WTC11 (cell line): ENCODE measurements at regions not wholly inside any gene's neighbourhood (a gene's known extent, or its start where the extent isn't known, plus 50 kb on each side); places are given as distances from the start of the nearest gene placed in this dataset.

Experiments
- CBFB ChIP-seq: sonication (generic); formaldehyde crosslinking; IDR thresholded peaks from 2 replicates; pipeline ENCODE4 v1.8.1; 2022; ENCODE audit warnings: mild to moderate bottlenecking, low read depth, missing genetic modification reagents
- CREB1 ChIP-seq: sonication (generic); formaldehyde crosslinking; IDR thresholded peaks from 2 replicates; pipeline ENCODE4 v1.8.0; 2023; ENCODE audit warnings: mild to moderate bottlenecking, missing genetic modification reagents
- CTCF ChIP-seq: fragments of 200-600 bp; IDR thresholded peaks from 2 replicates; pipeline ENCODE4 v1.8.0; 2022; ENCODE audit warnings: antibody characterized with exemption
- FOXP1 ChIP-seq: sonication (generic); formaldehyde crosslinking; IDR thresholded peaks from 2 replicates; pipeline ENCODE4 v1.8.0; 2022; ENCODE audit warnings: missing genetic modification reagents, mild to moderate bottlenecking, moderate library complexity, borderline replicate concordance
- IRF2 ChIP-seq: sonication (generic); formaldehyde crosslinking; IDR thresholded peaks from 2 replicates; pipeline ENCODE4 v1.8.0; 2022; ENCODE audit warnings: low read depth, missing genetic modification reagents, borderline replicate concordance
- JUN ChIP-seq: sonication (generic); formaldehyde crosslinking; IDR thresholded peaks from 2 replicates; pipeline ENCODE4 v1.8.0; 2023; ENCODE audit warnings: mild to moderate bottlenecking, missing genetic modification reagents
- TEAD1 ChIP-seq: sonication (generic); formaldehyde crosslinking; IDR thresholded peaks from 2 replicates; pipeline ENCODE4 v1.8.0; 2022; ENCODE audit warnings: mild to moderate bottlenecking, missing genetic modification reagents
- USF2 ChIP-seq: sonication (generic); formaldehyde crosslinking; IDR thresholded peaks from 2 replicates; pipeline ENCODE4 v1.8.1; 2023; ENCODE audit warnings: mild to moderate bottlenecking, missing genetic modification reagents, moderate library complexity
- ZNF512 ChIP-seq: sonication (generic); formaldehyde crosslinking; IDR thresholded peaks from 2 replicates; pipeline ENCODE4 v1.8.1; 2022; ENCODE audit warnings: missing genetic modification reagents, borderline replicate concordance

- TF ChIP-seq CBFB (CRISPR knock-in tag) = no peak
- TF ChIP-seq IRF2 (CRISPR knock-in tag) = no peak
- TF ChIP-seq JUN (CRISPR knock-in tag) = no peak
- TF ChIP-seq TEAD1 (CRISPR knock-in tag) = no peak
- no peak for TF ChIP-seq ZNF512
- no peak for TF ChIP-seq FOXP1 (CRISPR knock-in tag)
- TF ChIP-seq CREB1 = no peak
- TF ChIP-seq CTCF = no peak
- TF ChIP-seq USF2 (CRISPR knock-in tag) = no peak
Observed at GRCh38 chr12:115785548-115785947, 491.9 kb downstream of the MED13L start.
